GM12891 (cell line): ENCODE measurements at regions not wholly inside any gene's neighbourhood (a gene's known extent, or its start where the extent isn't known, plus 50 kb on each side); places are given as distances from the start of the nearest gene placed in this dataset.

Source experiments
- PAX5 ChIP-seq: IDR thresholded peaks from 2 replicates; pipeline ENCODE4 v1.6.1; 2011; ENCODE audit warnings: low read length, moderate library complexity, mild to moderate bottlenecking; ENCODE audit not compliant: insufficient read depth, severe bottlenecking
- POLR2A ChIP-seq: IDR thresholded peaks from 2 replicates; pipeline ENCODE4 v1.6.1; 2011; ENCODE audit warnings: low read depth, low read length, control low read depth
- POLR2AphosphoS5 ChIP-seq: IDR thresholded peaks from 2 replicates; pipeline ENCODE4 v1.6.1; 2011; ENCODE audit warnings: low read depth, low read length, control low read depth
- TAF1 ChIP-seq: IDR thresholded peaks from 2 replicates; pipeline ENCODE4 v1.6.1; 2011; ENCODE audit warnings: low read depth, low read length, control low read depth

DNA sequence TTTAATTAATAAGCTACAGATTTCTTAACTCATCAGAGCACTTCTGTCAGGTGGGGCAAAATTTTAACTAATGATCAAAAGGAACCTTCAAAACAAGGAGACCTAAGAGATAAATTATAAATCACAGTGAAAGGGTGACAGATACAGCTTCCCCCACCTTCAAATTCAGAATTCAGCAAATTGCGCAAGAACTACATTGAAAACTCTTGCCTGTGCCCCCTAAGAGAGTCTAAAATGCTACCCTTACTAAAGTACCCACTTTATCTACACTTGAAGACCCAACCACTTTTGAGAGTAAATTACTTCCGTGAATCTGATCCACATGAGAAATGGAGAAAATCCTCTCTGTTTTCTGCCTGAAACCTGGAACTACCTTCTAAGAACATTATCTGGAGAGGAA lies 324.9 kb downstream of the PAX3 start:
- TF ChIP-seq POLR2AphosphoS5 (no peak), PAX5 (no peak), POLR2A (no peak), TAF1 (no peak)
